Suppressor macrophage (primary cell): ENCODE measurements at regions not wholly inside any gene's neighbourhood (a gene's known extent, or its start where the extent isn't known, plus 50 kb on each side); places are given as distances from the start of the nearest gene placed in this dataset.
"Not testable (repeated sequence)": the region's sequence is repeated elsewhere in the genome, so short reads cannot be mapped to it uniquely, and the experiment has no call there.

ENCODE experiments used
- DNase-seq, 4 experiments: peaks; one replicate each; pipeline ENCODE4 v3.0.0-alpha.2; 2020 to 2022

GRCh38 chr5:53733853-53734252, 173.4 kb downstream of the NDUFS4 start:
- DNase-seq, result no peak

DNA sequence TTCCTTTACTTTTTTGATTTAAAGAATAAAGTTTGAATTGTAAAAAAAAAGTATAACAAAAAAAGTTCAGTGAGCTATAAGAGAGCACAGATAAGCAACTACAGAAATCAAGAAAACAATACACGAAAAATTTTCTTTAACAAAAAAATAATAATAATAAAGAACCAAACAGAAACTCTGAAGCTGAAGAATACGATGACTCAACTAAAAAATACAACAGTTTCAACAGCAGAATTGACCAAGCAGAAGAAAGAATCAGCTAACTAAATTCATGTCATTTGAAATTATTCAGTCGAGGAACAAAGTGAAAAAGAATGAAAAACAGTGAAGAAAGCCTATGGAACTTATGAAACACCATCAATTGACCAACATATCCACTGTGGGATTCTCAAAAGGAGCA, 177.7 kb downstream of the NDUFS4 start:
- no peak for DNase-seq

GRCh38 chr5:53739111-53739510, 178.7 kb downstream of the NDUFS4 start:
- no peak for DNase-seq

- no peak for DNase-seq
These were observed 189.2 kb downstream of the NDUFS4 start for GRCh38 chr5:53749621-53750020.

GRCh38 chr5:53752282-53752681, 191.8 kb downstream of the NDUFS4 start:
- DNase-seq, result not testable (repeated sequence)

DNA sequence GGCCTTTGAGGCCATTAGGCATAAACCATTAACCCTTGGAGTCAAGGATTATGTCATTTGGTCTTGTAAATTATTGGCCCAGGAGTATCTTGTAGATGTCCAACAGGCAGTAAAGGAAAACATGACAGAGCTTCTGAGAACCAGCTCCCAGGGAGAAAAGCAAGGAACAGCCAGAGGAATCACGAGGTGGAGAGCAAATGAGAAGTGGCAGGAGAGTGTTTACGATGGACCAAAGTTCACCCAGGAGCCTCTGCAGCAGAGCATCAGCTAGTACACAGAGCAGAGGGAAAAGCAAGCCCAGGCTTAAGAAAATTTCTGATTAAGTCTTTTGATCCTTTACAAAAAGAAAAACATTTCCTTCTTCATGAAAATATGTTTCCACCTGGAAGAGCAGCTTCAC, 206.2 kb downstream of the NDUFS4 start:
- DNase-seq, result no peak

- DNase-seq, result no peak
These were observed 217.6 kb downstream of the NDUFS4 start for GRCh38 chr5:53777864-53778618.

- peak in 3 of 4 experiments; percentile 5 to 24 (median 15) for DNase-seq
These were observed 219.1 kb downstream of the NDUFS4 start for GRCh38 chr5:53779541-53779981.

DNA sequence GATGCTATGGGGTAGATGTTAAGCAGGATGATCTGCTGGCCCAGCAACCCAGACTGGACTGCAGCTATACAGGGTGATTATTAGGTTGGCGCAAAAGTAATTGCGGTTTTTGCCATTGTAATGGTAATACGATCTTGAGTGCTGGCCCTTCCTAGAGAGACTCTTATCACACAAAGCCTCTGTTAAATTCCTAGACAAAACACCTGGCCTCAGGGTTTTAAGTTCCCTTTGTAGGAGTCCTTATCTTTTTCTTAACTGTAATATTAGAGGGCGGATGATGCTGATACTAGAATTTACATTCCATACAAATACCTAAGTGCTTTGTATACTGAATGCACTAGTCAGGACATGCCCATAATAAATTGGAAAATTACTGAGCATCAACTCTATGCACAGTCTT, 222.2 kb downstream of the NDUFS4 start:
- DNase-seq, result no peak

DNA sequence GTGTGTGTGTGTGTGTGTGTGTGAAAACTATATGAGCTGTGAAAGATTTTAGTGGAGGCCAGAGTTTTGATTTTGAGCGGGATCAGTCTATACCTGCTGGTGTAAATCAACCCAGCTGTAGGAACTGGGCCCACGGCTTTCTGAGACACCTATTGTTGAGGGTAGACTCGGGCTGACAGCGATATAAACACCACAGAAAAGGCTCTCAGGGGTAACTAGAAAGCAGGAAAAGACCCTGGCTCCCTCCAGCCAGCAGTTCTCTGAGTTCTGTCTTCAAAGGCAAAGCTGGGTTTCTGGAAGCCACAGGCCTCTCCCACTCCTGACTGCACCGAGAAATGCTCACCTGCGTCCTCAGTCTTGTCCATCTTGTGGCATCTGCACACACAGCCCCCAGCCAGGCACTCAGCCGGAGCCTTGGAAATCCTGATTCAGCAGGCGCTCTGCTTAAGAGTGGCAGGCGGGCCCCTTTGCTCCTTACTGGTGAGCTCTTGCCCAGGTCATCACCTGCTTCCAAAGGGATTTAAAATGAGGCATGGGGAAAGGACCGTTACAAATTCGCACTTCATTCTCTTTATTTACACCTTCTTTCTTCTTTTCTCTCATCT, 223.3 kb downstream of the NDUFS4 start:
- no peak for DNase-seq

DNA sequence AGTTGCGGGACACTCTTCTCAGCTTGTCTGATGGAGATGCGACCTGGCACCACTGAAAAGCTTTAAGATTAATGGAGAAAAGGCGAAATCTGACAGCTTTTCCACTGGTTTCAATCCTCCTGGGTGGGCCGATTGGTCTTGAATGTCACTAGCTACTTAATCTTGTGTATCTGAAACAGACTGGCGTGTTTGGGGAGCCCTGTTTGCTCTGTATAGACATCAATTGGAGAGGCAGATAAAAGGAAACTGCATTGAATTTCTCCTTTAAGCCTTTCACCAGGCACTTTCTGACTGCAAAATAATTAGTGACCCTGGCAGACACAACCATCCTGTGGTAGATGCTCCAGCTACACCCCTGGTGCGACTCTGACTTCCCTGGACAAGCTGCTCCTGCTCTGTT, 224.2 kb downstream of the NDUFS4 start:
- DNase-seq, result no peak

DNA sequence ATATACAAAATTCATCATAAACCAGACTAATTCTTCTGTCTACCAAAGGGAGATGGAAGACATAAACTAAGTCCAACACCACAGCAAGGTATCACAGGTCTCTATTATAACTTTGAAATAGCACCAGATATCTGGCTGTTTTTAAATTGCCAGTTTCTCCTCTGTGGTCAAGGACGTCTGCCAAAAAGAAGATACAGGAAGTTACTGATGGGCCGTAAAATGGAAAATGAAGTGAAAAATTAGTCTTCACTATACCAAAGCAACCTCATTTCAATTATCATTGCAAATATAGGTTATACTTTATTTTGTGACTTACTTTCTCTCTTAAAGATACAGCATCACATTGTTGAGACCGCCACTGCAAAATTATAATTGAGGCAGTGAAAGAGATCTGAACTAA, 225.5 kb downstream of the NDUFS4 start:
- no peak for DNase-seq

DNA sequence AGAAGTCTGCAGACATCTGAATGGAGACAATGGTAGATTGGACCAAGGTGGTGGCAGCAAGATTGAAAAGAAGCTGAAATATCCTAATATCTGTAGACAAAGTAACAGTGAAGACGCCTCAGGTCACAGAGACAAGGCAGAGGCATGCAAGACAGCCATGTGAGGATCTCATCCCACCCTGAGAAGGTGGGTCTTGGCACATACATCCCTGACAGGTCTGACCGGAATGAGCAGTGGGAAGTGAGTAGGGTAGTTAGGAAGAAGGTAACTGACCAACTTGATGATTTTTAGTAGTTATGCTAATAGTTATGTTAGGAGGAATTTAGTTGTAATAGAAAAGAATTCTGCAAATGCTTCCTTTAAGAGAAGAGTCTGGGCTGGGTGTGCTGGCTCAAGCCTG, 229.6 kb downstream of the NDUFS4 start:
- no peak for DNase-seq

- no peak for DNase-seq
These were observed 231.9 kb downstream of the NDUFS4 start for GRCh38 chr5:53792338-53792737.

DNA sequence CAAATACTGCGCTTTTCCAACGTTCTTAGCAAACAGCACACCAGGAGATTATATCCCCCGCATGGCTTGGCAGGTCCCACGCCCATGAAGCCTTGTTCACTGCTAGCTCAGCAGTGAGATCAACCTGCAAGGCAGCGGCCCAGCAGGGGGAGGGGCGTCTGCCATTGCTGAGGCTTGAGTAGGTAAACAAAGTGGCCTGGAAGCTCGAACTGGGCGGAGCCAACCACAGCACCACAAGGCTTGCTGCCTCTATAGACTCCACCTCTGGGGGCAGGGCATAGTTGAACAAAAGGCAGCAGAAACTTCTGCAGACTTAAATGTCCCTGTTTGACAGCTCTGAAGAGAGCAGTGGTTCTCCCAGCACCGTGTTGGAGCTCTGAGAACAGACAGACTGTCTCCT, 239.2 kb downstream of the NDUFS4 start:
- not testable (repeated sequence) for DNase-seq

DNA sequence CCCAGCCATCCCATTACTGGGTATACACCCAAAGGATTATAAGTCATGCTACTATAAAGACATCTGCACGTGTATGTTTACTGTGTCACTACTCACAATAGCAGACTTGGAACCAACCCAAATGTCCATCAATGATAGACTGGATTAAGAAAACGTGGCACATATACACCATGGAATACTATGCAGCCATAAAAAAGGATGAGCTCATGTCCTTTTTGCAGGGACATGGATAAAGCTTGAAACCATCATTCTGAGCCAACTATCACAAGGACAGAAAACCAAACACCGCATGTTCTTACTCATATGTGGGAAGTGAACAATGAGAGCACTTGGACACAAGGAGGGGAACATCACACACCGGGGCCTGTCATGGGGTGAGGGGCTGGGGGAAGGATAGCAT, 248.0 kb downstream of the NDUFS4 start:
- not testable (repeated sequence) for DNase-seq

DNA sequence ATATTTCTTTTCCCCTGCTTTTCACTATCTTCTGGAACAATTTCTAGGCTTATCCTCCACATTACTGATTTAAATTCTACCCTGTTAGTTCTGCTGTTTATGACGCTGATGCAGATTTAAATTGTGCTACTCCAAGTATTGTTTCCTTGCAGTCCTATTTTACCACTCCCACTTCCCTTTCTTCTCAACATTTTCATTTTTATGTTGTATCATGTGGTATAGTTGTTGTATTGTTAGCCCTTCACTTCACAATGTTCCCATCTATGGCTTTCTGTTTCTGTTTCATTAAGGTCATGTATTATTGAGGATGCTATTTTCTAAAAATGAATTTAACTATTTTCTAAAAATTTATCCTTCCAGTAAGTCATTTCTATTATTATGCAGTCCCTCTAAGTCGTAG, 254.4 kb downstream of the NDUFS4 start:
- no peak for DNase-seq

DNA sequence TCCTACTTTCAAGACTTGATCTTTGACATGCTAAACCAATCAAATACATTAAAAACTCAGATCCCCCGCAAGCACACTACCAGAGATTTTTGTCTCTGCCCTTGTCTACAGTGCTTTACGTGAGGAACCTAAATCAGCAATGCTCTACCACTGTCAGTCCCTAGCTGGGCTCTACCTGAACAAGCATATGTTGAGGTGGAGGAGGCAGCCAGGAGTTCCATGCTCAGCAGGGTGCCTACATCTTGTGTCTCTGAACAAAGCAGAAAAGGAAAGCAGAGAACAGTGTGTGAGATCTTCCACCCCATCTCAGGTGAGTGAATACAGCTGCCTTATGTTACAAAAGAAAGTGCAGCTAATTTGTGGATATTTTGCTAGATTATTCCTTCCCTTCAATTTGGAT, 255.0 kb downstream of the NDUFS4 start:
- DNase-seq, result no peak

- DNase-seq, result no peak
These were observed 256.7 kb downstream of the NDUFS4 start for GRCh38 chr5:53817183-53817582.

- DNase-seq, result no peak
These were observed 259.0 kb downstream of the NDUFS4 start for GRCh38 chr5:53819482-53819881.

GRCh38 chr5:53820119-53820801, 259.8 kb downstream of the NDUFS4 start:
- DNase-seq, result no peak

DNA sequence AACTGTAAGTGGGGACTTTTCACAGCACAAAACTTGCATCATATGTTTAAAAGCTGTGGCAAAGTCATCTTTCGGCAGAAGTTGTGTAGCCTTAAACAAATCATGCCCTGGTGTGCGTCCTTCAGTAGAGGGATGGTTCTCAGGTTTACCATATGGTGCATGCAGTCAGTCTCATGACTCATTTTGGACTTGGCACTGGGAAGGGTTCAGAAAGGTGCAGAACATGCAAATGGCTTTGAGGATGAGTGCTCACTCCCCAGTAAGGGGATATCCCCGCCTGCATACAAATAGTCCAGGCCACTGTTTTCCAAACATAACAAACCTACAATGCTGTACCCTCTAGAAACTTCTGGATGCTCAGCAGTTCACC, 260.3 kb downstream of the NDUFS4 start:
- DNase-seq, result no peak

GRCh38 chr5:53825016-53825415, 264.6 kb downstream of the NDUFS4 start:
- DNase-seq, result no peak

- DNase-seq, result no peak
These were observed 265.5 kb downstream of the NDUFS4 start for GRCh38 chr5:53825926-53826325.
